ENCODE measurements at regions not wholly inside any gene's neighbourhood (a gene's known extent, or its start where the extent isn't known, plus 50 kb on each side); places are given as distances from the start of the nearest gene placed in this dataset.

- Histone ChIP-seq H3K27ac (ENCODE audit: low read depth, low read length, poor library complexity, severe bottlenecking) (no peak overlapping the region), H3K4me1 (ENCODE audit: insufficient read depth, low read length, poor library complexity, severe bottlenecking) (no peaks in the 10 kb centered on the region), H3K9me3 (ENCODE audit: low read depth, low read length, poor library complexity, severe bottlenecking) (no peaks in the 10 kb centered on the region), H3K4me3 (ENCODE audit: low read depth, low read length, poor library complexity, severe bottlenecking) (no peak overlapping the region), H3K36me3 (ENCODE audit: insufficient read depth, low read length, poor library complexity, severe bottlenecking) (no peaks in the 10 kb centered on the region), H3K27me3 (replicated peaks; ENCODE audit: insufficient read depth, low read depth, low read length, poor library complexity) (peaks cover 37% of the 10 kb centered on the region)
- no peak for TF ChIP-seq CTCF (conservative IDR thresholded peaks at IDR 0.05; ENCODE audit: low read depth, low read length)
- TF ChIP-seq EZH2 (IDR thresholded peaks at IDR 0.05; ENCODE audit: borderline replicate concordance, low read depth, low read length, poor library complexity, severe bottlenecking): no peak
- ChIA-PET POLR2A (ENCODE audit: low non-redundant PET) (no interaction called here), CTCF (no interaction called here)
- BruUV-seq (replicated peaks): no TSS peak
- no peak for DNase-seq (ENCODE audit: low spot score)
- intact Hi-C loops (cut with micrococcal nuclease; ENCODE audit: unreplicated experiment): no loop called here
Measured at GRCh38 chr18:78818495-78818894, 161.1 kb upstream of the SALL3 start.

- H3K9me3 ChIP-seq (ENCODE audit: low read depth, low read length, poor library complexity, severe bottlenecking): no peaks in the 10 kb centered on the region
- intact Hi-C loops (cut with micrococcal nuclease; ENCODE audit: unreplicated experiment): no loop called here
- POLR2A ChIA-PET (ENCODE audit: low non-redundant PET): no interaction called here
- CTCF ChIA-PET: no interaction called here
- no peaks in the 10 kb centered on the region for H3K36me3 ChIP-seq (ENCODE audit: insufficient read depth, low read length, poor library complexity, severe bottlenecking)
- H3K4me1 ChIP-seq (ENCODE audit: insufficient read depth, low read length, poor library complexity, severe bottlenecking): no peaks in the 10 kb centered on the region
- TF ChIP-seq CTCF (conservative IDR thresholded peaks at IDR 0.05; ENCODE audit: low read depth, low read length) (no peak), EZH2 (IDR thresholded peaks at IDR 0.05; ENCODE audit: borderline replicate concordance, low read depth, low read length, poor library complexity, severe bottlenecking) (no peak)
- no peak overlapping the region for H3K4me3 ChIP-seq (ENCODE audit: low read depth, low read length, poor library complexity, severe bottlenecking)
- peaks cover 36% of the 10 kb centered on the region for H3K27me3 ChIP-seq (replicated peaks; ENCODE audit: insufficient read depth, low read depth, low read length, poor library complexity)
- no peak for DNase-seq (ENCODE audit: low spot score)
- no TSS peak for BruUV-seq (replicated peaks)
- H3K27ac ChIP-seq (ENCODE audit: low read depth, low read length, poor library complexity, severe bottlenecking): no peak overlapping the region
Measured at GRCh38 chr18:78818961-78819360, 160.7 kb upstream of the SALL3 start.

- intact Hi-C loops (cut with micrococcal nuclease; ENCODE audit: unreplicated experiment): no loop called here
- Histone ChIP-seq H3K27ac (ENCODE audit: low read depth, low read length, poor library complexity, severe bottlenecking) (no peak overlapping the region), H3K4me1 (ENCODE audit: insufficient read depth, low read length, poor library complexity, severe bottlenecking) (no peaks in the 10 kb centered on the region), H3K36me3 (ENCODE audit: insufficient read depth, low read length, poor library complexity, severe bottlenecking) (no peaks in the 10 kb centered on the region), H3K4me3 (ENCODE audit: low read depth, low read length, poor library complexity, severe bottlenecking) (no peak overlapping the region), H3K9me3 (ENCODE audit: low read depth, low read length, poor library complexity, severe bottlenecking) (no peaks in the 10 kb centered on the region), H3K27me3 (replicated peaks; ENCODE audit: insufficient read depth, low read depth, low read length, poor library complexity) (peaks cover 29% of the 10 kb centered on the region)
- ChIA-PET CTCF (no interaction called here), POLR2A (ENCODE audit: low non-redundant PET) (interaction anchor here (0.6 kb wide), 1 partner anchor 319 kb away, joined by 3 read pairs; no protein-coding TSS in a partner anchor)
- BruUV-seq (replicated peaks): no TSS peak
- no peak for TF ChIP-seq CTCF (conservative IDR thresholded peaks at IDR 0.05; ENCODE audit: low read depth, low read length)
- no peak for TF ChIP-seq EZH2 (IDR thresholded peaks at IDR 0.05; ENCODE audit: borderline replicate concordance, low read depth, low read length, poor library complexity, severe bottlenecking)
- DNase-seq (ENCODE audit: low spot score): no peak
Measured at GRCh38 chr18:78820161-78820834, 159.3 kb upstream of the SALL3 start.
